DND-41 (cell line): ENCODE measurements at regions not wholly inside any gene's neighbourhood (a gene's known extent, or its start where the extent isn't known, plus 50 kb on each side); places are given as distances from the start of the nearest gene placed in this dataset.

Source experiments
- CTCF ChIP-seq: IDR thresholded peaks from 2 replicates; pipeline ENCODE4 v1.5.1; 2012; ENCODE audit warnings: borderline replicate concordance, low read length, moderate library complexity, mild to moderate bottlenecking; ENCODE audit not compliant: poor library complexity, severe bottlenecking; ENCODE audit errors: extremely low read depth
- EZH2 ChIP-seq: IDR thresholded peaks from 3 replicates; pipeline ENCODE4 v1.6.1; 2012; ENCODE audit warnings: borderline replicate concordance, low read depth, mild to moderate bottlenecking, moderate library complexity, low read length, inconsistent platforms; ENCODE audit not compliant: severe bottlenecking

GRCh38 chr12:88642675-88643431, 62.6 kb upstream of the KITLG start:
- no peak for TF ChIP-seq CTCF
- no peak for TF ChIP-seq EZH2
